HG03442 (cell line): ENCODE measurements at regions not wholly inside any gene's neighbourhood (a gene's known extent, or its start where the extent isn't known, plus 50 kb on each side); places are given as distances from the start of the nearest gene placed in this dataset.
"Not testable (repeated sequence)": the region's sequence is repeated elsewhere in the genome, so short reads cannot be mapped to it uniquely, and the experiment has no call there.

ENCODE experiments used
- ATAC-seq: cut with Tn5 transposase; IDR thresholded peaks from one replicate; pipeline ENCODE4 v1.9.1; 2021; ENCODE audit warnings: mild to moderate bottlenecking, moderate library complexity; ENCODE audit not compliant: unreplicated experiment

DNA sequence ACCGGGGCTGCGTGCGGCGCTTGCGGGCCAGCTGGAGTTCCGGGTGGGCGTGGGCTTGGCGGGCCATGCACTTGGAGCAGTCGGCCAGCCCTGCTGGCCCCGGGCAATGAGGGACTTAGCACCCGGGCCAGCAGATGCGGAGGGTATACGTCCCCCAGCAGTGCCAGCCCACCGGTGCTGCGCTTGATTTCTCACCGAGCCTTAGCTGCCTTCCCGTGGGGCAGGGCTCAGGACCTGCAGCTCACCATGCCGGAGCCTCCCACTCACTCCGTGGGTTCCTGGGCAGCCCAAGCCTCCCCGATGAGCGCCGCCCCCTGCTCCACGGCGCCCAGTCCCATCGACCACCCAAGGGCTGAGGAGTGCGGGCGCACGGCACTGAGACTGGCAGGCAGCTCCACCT lies 51.4 kb upstream of the INPP4B start:
- not testable (repeated sequence) for ATAC-seq

DNA sequence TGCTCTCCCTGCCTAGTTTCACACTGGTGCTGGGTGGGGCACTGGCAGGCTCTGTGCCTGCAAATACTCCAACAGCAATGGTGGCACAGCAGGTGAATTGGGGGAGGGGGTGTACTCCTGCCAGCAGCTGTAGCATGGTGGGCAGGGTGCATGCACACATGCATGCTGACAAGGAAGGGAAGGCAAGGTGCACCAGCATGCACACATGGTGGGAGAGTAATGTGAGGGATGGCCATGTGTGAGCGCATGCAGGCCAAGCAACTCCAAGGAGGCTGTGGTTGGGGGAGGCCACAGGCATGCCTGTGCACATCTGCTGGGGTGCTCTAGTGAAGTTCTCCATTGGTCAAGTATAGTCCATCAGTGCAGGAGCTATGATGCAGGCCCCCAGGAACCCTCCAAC lies 54.5 kb upstream of the INPP4B start:
- ATAC-seq, result no peak

DNA sequence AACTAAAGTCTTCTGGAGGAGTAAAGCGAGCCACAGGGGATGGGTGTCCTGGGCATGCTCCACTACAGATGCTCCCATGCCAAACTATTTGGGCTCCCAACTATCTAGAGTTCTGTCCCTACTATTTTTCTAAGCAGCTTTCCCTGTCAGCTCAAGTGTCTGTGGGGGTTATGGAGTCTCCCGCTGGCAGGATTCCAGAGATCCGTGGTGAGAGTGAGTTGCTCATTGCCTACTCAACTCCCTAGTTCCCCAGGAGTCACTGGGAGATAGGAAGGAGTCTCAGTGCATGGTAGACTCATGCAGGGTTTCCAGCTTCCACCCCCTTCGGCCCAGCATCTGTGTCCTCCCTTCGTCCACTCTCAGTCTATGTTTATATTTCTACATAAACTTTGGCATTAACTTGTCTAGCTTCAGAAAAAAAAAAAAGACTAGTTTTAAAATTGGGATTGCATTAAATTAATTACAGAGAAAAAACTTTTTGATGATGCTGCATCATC lies 55.1 kb upstream of the INPP4B start:
- no peak for ATAC-seq

DNA sequence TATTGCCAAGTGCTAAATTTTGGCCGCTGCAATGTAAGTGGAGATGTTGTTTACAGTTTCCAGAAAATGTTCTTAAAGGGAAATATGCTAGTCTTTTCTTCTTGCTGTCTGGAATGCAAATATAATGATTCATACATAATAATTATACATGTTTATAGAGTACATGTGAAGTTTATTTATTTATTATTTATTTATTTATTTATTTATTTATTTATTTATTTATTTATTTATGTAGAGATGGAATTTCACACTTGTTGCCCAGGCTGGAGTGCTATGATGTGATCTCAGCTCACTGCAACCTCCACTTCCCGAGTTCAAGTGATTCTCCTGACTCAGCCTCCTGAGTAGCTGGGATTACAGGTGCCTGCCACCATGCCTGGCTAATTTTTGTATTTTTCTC lies 57.5 kb upstream of the INPP4B start:
- ATAC-seq, result not testable (repeated sequence)

DNA sequence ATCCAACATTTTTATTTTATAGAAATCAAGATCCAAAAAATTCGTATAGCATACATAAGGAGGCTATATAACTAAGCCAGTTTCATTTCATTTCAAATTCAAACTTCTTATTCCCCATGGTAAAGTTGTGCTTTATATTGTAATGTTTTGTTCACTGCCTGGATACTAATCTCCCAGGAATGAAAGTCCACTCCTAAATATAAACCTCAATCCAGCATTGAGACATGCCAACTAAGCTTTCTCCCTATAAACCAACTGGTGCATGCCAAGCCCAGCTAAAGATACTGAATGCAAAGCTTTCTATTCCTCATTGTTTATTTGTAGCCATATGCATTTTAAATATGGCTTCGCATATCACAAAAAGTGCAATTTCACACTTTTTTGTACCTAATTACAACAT lies 63.8 kb upstream of the INPP4B start:
- ATAC-seq, result no peak

DNA sequence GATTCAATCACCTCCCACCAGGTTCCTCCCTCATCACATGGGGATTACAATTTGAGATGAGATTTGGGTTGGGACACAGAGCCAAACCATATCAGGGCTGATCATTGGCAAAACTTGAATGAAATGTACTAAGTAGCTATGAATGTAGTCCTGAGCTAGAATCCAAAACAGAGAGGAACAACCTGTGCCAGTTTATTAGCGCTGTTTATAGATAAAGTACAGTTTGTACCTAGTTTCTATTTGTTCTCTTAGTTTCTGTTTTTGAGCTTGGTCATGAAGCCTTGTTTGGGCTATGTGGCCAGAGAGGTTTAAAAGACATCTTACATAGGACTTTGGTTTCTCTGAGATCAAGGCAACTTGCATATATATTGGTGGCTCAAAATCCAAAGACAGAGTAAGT lies 66.9 kb upstream of the INPP4B start:
- ATAC-seq, result no peak

DNA sequence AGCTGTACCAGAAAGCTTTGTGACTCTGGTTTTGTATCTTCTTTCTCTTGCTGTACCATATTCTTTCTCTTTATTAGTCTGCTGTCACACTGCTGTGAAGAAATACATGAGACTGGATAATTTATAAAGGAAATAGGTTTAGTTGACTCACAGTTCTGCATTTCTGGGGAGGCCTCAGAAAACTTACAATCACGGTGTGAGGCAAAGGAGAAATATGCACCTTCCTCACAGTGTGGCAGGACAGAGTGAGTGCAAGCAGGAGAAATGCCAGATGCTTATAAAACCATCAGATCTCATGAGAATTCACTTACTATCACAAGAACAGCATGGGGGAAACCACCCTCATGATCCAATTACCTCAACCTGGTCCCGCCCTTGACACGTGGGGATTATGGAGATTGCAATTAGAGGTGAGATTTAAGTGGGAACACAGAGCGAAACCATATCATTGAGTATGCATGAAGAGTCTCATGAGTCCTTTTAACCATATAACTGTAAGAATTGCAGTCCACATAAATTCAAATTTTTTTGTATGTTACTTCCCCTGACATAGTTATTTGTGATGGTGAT lies 67.4 kb upstream of the INPP4B start:
- no peak for ATAC-seq

DNA sequence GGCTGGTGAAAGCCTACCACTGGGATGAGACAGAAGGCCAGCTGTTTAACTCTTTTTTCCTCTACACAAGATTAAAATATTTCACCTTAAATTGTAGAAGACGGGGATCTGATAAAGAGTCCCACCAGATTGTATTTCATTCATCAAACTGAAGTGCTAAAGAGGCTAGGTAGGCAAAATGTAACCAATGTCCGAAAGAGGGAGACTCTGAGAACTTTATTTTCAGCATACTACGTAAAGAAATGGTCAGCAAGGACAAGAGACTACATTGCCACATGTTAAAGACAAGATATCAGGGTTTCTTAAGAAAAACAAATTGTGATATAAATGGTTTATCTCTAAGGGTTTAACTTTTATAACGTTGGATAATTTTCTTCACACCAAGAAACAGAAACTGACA lies 71.6 kb upstream of the INPP4B start:
- ATAC-seq, result no peak

DNA sequence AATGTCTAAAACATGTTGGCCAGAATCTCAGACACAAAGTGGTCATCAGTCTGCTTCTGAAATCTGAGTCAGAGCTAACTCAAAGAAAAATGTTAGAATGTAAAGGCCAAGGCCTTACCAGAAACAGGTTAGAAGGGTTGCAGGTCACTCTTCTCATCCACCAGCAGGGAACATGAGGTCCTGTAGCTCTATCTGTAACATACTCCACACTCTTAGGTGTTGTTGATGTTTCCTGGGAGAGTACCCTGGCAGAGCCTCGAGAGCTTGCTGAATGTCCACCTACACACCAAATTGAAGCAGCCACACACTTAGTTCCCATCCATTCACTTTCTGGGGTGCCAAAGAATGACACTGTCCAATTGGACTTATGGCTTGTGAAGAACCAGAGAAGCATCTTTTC lies 76.6 kb upstream of the INPP4B start:
- no peak for ATAC-seq

DNA sequence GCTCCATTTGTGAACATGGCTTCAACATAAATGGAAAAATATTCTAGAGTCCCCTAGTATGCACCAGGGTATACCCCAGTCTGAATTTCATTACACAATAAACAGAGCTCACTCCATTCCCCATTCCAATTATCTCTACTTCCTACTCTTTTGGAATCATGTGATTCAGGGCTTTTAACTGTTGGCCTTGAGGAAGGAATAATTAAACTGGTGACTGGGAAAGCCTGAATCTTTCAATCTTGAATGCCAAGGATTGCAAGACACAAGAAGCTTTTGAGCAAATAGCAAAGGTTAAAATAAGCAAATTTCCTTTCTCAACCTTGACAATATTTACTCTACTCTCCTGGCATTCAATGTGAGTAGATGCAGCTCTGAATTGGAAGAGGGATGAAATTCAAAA lies 77.5 kb upstream of the INPP4B start:
- no peak for ATAC-seq

DNA sequence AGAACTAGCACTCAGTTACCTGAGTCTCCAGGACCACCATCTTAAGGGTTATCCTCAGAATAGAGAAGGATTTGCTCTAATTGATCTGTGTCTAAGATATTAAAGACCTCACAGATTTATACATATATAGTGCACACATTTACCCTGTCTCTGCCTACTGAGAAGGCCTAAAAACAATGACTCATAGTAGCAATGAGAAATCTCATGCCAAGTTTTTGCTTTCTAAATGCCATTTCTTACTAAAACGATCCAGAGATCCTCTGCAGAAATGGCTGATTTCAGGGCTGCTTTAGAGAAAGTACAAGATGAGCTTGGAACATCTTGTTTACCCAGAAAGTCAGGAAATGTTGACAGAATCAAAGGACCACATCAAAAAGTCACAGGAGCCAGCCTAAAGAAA lies 79.1 kb upstream of the INPP4B start:
- no peak for ATAC-seq

DNA sequence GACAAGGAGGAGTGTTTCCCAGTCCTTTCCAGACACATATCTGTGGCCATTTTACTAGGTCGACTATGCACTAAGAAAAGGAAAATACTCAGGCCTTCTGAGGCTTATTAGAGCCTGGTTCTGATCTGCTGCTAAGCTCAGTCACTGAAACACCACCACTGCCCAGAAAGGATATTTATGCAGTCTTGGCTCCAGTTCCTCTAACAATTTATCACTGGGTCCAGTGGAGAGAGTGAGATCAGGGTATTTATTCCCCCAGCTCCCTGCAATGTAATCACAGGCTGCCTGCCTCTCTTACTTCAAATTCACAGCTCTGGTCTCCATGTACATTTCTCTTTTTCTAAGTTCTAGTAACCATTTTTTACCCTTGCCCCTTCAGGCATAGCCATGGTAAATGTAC lies 81.6 kb upstream of the INPP4B start:
- ATAC-seq, result no peak

DNA sequence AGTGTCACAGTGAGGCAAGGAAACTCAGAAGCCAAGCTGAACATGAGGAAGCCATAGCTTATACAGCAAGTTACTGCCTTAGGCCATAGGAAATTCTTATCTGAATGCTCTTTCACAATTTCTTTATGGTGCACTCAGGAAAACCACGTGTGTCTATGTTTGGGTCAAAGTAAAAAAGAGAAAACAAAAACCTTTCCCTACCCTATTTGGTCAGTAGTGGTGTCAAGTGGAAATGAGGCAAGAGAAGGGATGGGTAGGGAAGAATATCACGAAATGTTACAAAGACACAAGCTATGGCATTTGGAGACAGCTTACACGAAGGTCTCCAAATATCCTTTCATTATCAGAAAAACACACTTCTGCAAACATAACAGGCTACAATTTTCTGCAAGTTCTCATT lies 83.4 kb upstream of the INPP4B start:
- ATAC-seq, result no peak

DNA sequence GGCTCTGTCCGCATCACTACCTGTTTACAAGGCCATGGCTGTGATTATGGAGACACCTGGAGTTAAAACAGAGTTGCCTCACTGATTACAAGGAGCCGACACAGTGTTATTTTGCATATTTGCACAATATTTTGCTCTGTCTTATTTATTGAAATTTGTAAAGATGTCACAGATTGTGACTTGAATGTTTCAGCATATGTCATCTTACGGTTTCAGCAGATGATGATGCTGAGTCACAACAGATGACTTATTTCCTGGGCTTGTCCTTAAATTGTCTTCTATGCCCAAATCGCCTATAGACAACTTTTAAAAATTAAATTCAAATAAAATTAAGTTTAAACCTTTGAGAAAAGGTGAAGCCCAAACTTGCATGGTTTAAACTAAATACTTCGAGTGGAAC lies 87.1 kb upstream of the INPP4B start:
- no peak for ATAC-seq

DNA sequence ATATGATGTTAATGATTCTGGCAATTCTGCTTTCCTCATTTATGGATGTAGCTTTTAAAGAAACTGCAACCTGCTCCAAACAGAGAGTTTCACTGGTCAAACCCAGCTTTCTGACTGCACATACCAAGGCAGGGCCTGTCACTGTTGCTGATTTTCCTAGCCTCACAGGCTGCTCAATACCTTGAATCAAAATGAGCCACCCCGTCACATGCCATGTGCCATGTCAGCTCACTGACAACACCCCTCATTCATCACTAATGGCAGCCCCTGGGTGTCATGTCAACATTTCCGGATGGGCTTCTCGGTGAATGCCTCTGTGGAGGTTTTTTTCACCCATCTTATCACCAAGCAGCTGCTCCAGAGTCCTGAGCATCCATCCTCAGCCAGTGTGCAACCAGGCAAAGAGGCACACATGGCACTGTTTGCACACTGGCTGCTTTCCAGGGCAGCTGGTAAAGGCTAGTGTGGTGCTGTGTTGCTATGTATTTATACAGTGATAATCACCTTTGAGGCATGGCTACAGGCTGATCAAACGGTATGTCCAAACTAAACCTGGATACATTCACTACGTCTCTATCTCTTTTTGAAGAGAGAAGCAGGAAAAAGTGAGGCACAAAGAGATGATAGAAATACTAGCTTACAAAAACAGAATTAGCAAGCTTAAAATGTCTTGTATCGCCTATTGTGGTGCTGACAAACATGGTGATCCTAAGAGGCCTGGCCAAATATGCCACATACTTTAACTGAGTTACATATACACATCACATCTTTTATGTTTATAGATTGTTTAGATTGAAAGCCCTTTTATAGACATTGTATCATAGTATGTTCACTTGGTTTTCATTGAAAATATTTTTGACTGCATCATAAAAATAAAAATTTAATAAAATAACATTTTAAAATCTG lies 94.6 kb upstream of the INPP4B start:
- ATAC-seq, result no peak

DNA sequence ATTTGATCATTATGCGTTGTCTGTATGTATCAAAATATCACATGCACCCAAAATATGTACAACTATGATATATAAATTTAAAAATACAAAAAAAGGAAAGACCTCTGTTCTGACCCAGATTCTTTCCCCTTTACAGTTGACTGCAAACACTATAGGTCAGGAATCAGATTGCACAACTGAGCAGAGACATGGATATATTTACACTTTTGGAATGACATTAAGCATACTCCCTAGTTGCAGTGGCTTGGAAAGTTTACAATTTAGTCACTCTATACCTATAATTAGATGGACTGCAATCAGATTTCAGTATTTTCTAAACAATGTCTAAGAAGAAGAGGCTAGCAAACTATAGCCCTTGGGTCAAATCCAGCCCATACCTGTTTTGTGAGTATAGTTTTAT lies 98.5 kb upstream of the INPP4B start:
- ATAC-seq, result no peak

DNA sequence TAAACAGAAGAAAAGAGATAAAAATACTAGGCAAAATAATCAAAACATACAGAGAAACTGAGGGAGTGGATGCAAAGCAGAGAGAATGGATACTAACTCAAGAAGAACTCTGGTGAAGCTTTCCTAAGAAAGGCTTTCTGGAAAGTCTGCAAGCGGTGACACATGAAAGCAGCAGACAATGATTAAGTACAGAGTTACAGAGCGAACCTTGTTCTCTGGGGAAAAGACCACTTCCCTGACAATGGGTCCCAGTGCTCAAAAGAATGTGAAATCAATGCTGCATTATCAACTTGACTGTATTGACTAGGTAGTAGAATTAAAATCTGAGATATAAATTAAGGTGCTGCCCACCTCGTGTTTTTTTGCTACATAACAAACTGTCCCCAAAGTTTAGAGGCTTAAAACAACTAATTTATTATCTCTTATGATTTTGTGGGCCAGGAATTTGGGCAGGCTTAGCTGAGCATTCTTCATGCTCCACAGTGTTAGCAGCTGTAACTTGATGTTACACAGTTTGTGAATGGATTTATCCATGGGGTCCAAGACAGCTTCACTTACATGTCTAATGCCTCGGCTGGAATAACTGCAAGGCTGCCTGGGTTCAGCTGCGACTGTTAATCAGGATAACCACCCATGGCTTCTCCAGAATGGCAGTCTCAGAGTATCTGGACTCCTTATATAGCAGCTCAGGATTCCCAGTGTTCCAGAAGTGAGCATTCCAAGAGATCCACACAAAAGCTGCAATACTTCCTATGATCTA lies 106.9 kb upstream of the INPP4B start:
- ATAC-seq, result no peak

DNA sequence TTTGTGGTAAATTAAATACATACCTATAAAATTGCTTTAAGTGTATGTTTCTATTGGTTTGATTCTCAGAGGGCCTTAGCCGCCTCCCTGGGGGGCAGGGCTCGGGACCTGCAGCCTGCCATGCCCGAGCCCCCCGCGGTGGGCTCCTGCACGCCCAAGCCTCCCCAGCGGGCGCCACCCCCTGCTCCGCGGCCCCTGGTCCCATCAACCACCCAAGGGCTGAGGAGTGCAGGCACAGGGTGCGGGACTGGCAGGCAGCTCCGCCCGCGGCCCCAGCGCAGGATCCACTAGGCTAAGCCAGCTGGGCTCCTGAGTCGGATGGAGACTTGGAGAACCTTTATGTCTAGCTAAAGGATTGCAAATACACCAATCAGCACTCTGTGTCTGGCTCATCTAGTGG lies 108.3 kb upstream of the INPP4B start:
- no peak for ATAC-seq

DNA sequence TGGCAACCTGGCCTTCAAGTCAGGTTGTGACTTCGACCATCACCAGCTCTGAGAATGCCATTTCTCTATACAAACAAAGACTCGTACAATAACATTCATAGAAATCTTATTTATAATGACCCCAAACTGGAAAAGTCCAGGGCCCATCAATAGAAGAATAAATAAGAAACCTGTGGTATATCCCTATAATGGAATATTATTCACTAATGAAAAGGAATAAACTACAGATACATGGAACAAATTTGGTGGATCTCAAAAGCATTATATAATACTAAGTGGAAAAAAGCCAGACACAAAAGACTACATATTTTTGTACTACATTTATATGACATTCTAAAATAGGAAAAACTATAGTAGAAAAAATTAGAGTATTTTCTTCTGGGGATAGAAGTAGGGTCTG lies 109.4 kb upstream of the INPP4B start:
- no peak for ATAC-seq

DNA sequence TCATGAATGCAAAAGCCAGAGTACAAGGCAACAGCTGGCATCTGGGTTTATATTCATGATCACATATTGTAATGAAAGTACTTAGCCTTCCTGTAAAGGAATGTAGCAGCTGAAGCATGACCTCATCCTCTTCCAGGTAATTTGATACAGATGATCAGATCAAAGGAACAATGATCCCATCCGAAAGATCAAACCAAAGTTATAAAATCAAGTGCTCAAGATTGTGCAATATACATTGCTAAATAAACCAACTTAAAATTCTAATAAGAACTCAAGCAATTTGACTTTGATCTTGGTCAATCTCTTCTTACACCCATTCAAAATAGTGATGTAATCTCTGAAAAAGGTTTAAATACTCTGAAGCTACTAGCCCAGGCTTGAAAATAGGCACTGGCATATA lies 113.1 kb upstream of the INPP4B start:
- no peak for ATAC-seq

DNA sequence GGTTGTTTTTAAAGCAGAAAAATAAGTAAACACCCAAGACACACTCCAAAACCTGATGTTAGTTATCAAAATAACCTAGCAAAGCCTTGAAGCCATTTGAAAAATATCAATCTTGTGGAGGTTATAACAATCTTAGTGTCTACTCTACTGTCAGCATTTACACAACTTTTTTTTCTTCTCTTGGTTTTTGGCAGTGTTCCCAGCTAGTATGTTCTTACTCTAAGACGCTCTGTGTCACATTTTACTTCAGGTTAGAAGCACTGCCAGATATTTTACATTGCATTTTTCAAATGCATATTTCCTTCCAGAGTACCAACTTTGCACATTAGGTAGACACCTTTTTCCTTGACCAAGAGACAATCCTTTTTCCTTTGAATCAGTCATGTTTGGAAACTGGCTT lies 114.0 kb upstream of the INPP4B start:
- no peak for ATAC-seq
